ENCODE measurements at regions not wholly inside any gene's neighbourhood (a gene's known extent, or its start where the extent isn't known, plus 50 kb on each side); places are given as distances from the start of the nearest gene placed in this dataset.

GRCh38 chr3:88334187-88334868 lies 184.6 kb downstream of the C3orf38 start:
- H3K4me3 ChIP-seq (ENCODE audit: low read length): no peak overlapping the region
- H3K27ac Mint-ChIP-seq: no peak overlapping the region
- no peaks in the 10 kb centered on the region for H3K4me1 ChIP-seq (ENCODE audit: control insufficient read depth, insufficient read depth, low read length)
- no peak for DNase-seq
- H3K9ac ChIP-seq (ENCODE audit: extremely low read depth, low read length, poor library complexity, severe bottlenecking): no peak overlapping the region
- no peaks in the 10 kb centered on the region for H3K36me3 Mint-ChIP-seq (ENCODE audit: low read depth)
- no peaks in the 10 kb centered on the region for H3K27me3 Mint-ChIP-seq (ENCODE audit: insufficient read depth)
- peaks cover 17% of the 10 kb centered on the region for H3K9me3 Mint-ChIP-seq
- peaks cover 5% of the 10 kb centered on the region for H3K4me1 Mint-ChIP-seq
- TF ChIP-seq CTCF (conservative IDR thresholded peaks at IDR 0.05): no peak
- WGBS, 2 experiments (ENCODE audit: insufficient coverage in 1 of 2, insufficient read length in 1 of 2): 78 to 81% methylated on average over 7 of the region's 7 CpGs
- no peaks in the 10 kb centered on the region for H3K36me3 ChIP-seq (ENCODE audit: control insufficient read depth, insufficient read depth, low read length)
- H3K9me3 ChIP-seq (ENCODE audit: control insufficient read depth, low read length): no peaks in the 10 kb centered on the region
- no peak overlapping the region for H3K27ac ChIP-seq (ENCODE audit: low read depth, low read length)
- no peaks in the 10 kb centered on the region for H3K27me3 ChIP-seq (ENCODE audit: control insufficient read depth, insufficient read depth, low read length, poor library complexity, severe bottlenecking)
- H3K4me3 Mint-ChIP-seq: no peak overlapping the region

GRCh38 chr3:88336894-88337293 lies 187.1 kb downstream of the C3orf38 start:
- H3K27ac Mint-ChIP-seq: no peak overlapping the region
- no peak overlapping the region for H3K4me3 Mint-ChIP-seq
- H3K9ac ChIP-seq (ENCODE audit: extremely low read depth, low read length, poor library complexity, severe bottlenecking): no peak overlapping the region
- no peaks in the 10 kb centered on the region for H3K4me1 Mint-ChIP-seq
- H3K27me3 ChIP-seq (ENCODE audit: control insufficient read depth, insufficient read depth, low read length, poor library complexity, severe bottlenecking): no peaks in the 10 kb centered on the region
- H3K36me3 Mint-ChIP-seq (ENCODE audit: low read depth): no peaks in the 10 kb centered on the region
- DNase-seq: no peak
- peaks cover 17% of the 10 kb centered on the region for H3K9me3 Mint-ChIP-seq
- no peaks in the 10 kb centered on the region for H3K27me3 Mint-ChIP-seq (ENCODE audit: insufficient read depth)
- H3K4me1 ChIP-seq (ENCODE audit: control insufficient read depth, insufficient read depth, low read length): no peaks in the 10 kb centered on the region
- H3K36me3 ChIP-seq (ENCODE audit: control insufficient read depth, insufficient read depth, low read length): no peaks in the 10 kb centered on the region
- H3K27ac ChIP-seq (ENCODE audit: low read depth, low read length): no peak overlapping the region
- TF ChIP-seq CTCF (conservative IDR thresholded peaks at IDR 0.05): no peak
- no peaks in the 10 kb centered on the region for H3K9me3 ChIP-seq (ENCODE audit: control insufficient read depth, low read length)
- 76% methylated on average over 1 of the region's 1 CpG; no CpG with 5 or more reads in 1 of the 2 experiments for WGBS, 2 experiments (ENCODE audit: insufficient coverage in 1 of 2, insufficient read length in 1 of 2)
- no peak overlapping the region for H3K4me3 ChIP-seq (ENCODE audit: low read length)

GRCh38 chr3:88343264-88343663 lies 193.5 kb downstream of the C3orf38 start:
- DNase-seq: no peak
- Histone ChIP-seq H3K9ac (ENCODE audit: extremely low read depth, low read length, poor library complexity, severe bottlenecking) (no peak overlapping the region), H3K27me3 (ENCODE audit: control insufficient read depth, insufficient read depth, low read length, poor library complexity, severe bottlenecking) (no peaks in the 10 kb centered on the region), H3K27ac (ENCODE audit: low read depth, low read length) (no peak overlapping the region), H3K36me3 (ENCODE audit: control insufficient read depth, insufficient read depth, low read length) (no peaks in the 10 kb centered on the region), H3K4me1 (ENCODE audit: control insufficient read depth, insufficient read depth, low read length) (no peaks in the 10 kb centered on the region), H3K4me3 (ENCODE audit: low read length) (no peak overlapping the region), H3K9me3 (ENCODE audit: control insufficient read depth, low read length) (no peaks in the 10 kb centered on the region)
- H3K27me3 Mint-ChIP-seq (ENCODE audit: insufficient read depth): no peaks in the 10 kb centered on the region
- TF ChIP-seq CTCF (conservative IDR thresholded peaks at IDR 0.05): no peak
- no peaks in the 10 kb centered on the region for H3K4me1 Mint-ChIP-seq
- H3K9me3 Mint-ChIP-seq: no peaks in the 10 kb centered on the region
- H3K27ac Mint-ChIP-seq: no peak overlapping the region
- no peaks in the 10 kb centered on the region for H3K36me3 Mint-ChIP-seq (ENCODE audit: low read depth)
- H3K4me3 Mint-ChIP-seq: no peak overlapping the region
- WGBS, 2 experiments (ENCODE audit: insufficient coverage in 1 of 2, insufficient read length in 1 of 2): 89 to 96% methylated on average over 1 to 2 of the region's 2 CpGs

Measured in endodermal cell (in vitro differentiated cells).